SK-N-SH treated with all-trans-retinoic acid at 6 μM for 48 hours (cell line): ENCODE measurements at regions not wholly inside any gene's neighbourhood (a gene's known extent, or its start where the extent isn't known, plus 50 kb on each side); places are given as distances from the start of the nearest gene placed in this dataset.

Experiments
- ATAC-seq: fragments of 200-7000 bp; cut with Tn5 transposase; 3 replicates; pipeline ENCODE4 v1.9.1; 2020; ENCODE audit warnings: mild to moderate bottlenecking, moderate library complexity
- BACH2 ChIP-seq: fragments of 250-450 bp; sonication (Bioruptor Pico); IDR thresholded peaks from 2 replicates; pipeline ENCODE4 v1.9.0; 2021; ENCODE audit warnings: mild to moderate bottlenecking, borderline replicate concordance
- CSDC2 ChIP-seq: fragments of 250-450 bp; sonication (Bioruptor Pico); IDR thresholded peaks from 2 replicates; pipeline ENCODE4 v1.5.0; 2020; ENCODE audit warnings: mild to moderate bottlenecking, moderate library complexity
- CSRNP3 ChIP-seq: fragments of 250-450 bp; sonication (Bioruptor Pico); IDR thresholded peaks from 2 replicates; pipeline ENCODE4 v1.5.1; 2021; ENCODE audit warnings: mild to moderate bottlenecking, moderate library complexity
- GLIS3 ChIP-seq: fragments of 250-450 bp; sonication (Bioruptor Pico); IDR thresholded peaks from 2 replicates; pipeline ENCODE4 v1.5.0; 2020; ENCODE audit warnings: mild to moderate bottlenecking, moderate library complexity
- ISL1 ChIP-seq: fragments of 250-450 bp; sonication (Bioruptor Pico); IDR thresholded peaks from 2 replicates; pipeline ENCODE4 v2.1.2; 2022; ENCODE audit warnings: mild to moderate bottlenecking, moderate library complexity
- OSR1 ChIP-seq: fragments of 250-450 bp; sonication (Bioruptor Pico); IDR thresholded peaks from 2 replicates; pipeline ENCODE4 v1.8.0; 2022; ENCODE audit warnings: moderate library complexity, mild to moderate bottlenecking, inconsistent platforms
- PPARA ChIP-seq: fragments of 250-450 bp; sonication (Bioruptor Pico); IDR thresholded peaks from 2 replicates; pipeline ENCODE4 v1.5.0; 2020; ENCODE audit warnings: mild to moderate bottlenecking, borderline replicate concordance
- RARB ChIP-seq: fragments of 250-450 bp; sonication (Bioruptor Pico); IDR thresholded peaks from 2 replicates; pipeline ENCODE4 v1.8.0; 2021; ENCODE audit warnings: mild to moderate bottlenecking, moderate library complexity
- TCF4 ChIP-seq: fragments of 250-450 bp; sonication (Bioruptor Pico); IDR thresholded peaks from 2 replicates; pipeline ENCODE4 v1.8.0; 2021; ENCODE audit warnings: mild to moderate bottlenecking, moderate library complexity, borderline replicate concordance
- TOX ChIP-seq: fragments of 250-450 bp; sonication (Bioruptor Pico); IDR thresholded peaks from 2 replicates; pipeline ENCODE4 v1.8.0; 2021; ENCODE audit warnings: mild to moderate bottlenecking, moderate library complexity, borderline replicate concordance
- ZC3H10 ChIP-seq: fragments of 250-450 bp; sonication (Bioruptor Pico); IDR thresholded peaks from 2 replicates; pipeline ENCODE4 v1.5.1; 2021; ENCODE audit warnings: mild to moderate bottlenecking, moderate library complexity
- ZFP3 ChIP-seq: fragments of 250-450 bp; sonication (Bioruptor Pico); IDR thresholded peaks from 2 replicates; pipeline ENCODE4 v1.5.0; 2020; ENCODE audit warnings: mild to moderate bottlenecking, moderate library complexity
- ZFP30 ChIP-seq: fragments of 450-650 bp; formaldehyde crosslinking; IDR thresholded peaks from 2 replicates; pipeline ENCODE4 v1.5.0; 2022; ENCODE audit warnings: mild to moderate bottlenecking, moderate library complexity
- ZNF70 ChIP-seq: fragments of 450-650 bp; formaldehyde crosslinking; IDR thresholded peaks from 2 replicates; pipeline ENCODE4 v1.5.0; 2020; ENCODE audit warnings: mild to moderate bottlenecking, moderate library complexity
- ZNF8 ChIP-seq: fragments of 450-650 bp; formaldehyde crosslinking; IDR thresholded peaks from 2 replicates; pipeline ENCODE4 v1.5.0; 2020; ENCODE audit warnings: mild to moderate bottlenecking, moderate library complexity
- TF ChIP-seq, protein P1 (sequence below): fragments of 250-450 bp; sonication (Bioruptor Pico); IDR thresholded peaks from 2 replicates; pipeline ENCODE4 v1.5.1; 2020; ENCODE audit warnings: low read depth, mild to moderate bottlenecking, moderate library complexity
- TF ChIP-seq, protein P2 (sequence below): fragments of 250-450 bp; sonication (Bioruptor Pico); IDR thresholded peaks from 2 replicates; pipeline ENCODE4 v1.5.0; 2020; ENCODE audit warnings: mild to moderate bottlenecking, moderate library complexity
- TF ChIP-seq, protein P3 (sequence below): fragments of 250-450 bp; sonication (Bioruptor Pico); IDR thresholded peaks from 2 replicates; pipeline ENCODE4 v1.8.0; 2021; ENCODE audit warnings: low read depth, mild to moderate bottlenecking, moderate library complexity, borderline replicate concordance
- TF ChIP-seq, protein P4 (sequence below): fragments of 250-450 bp; sonication (Bioruptor Pico); IDR thresholded peaks from 2 replicates; pipeline ENCODE4 v1.8.0; 2020; ENCODE audit warnings: mild to moderate bottlenecking, moderate library complexity, borderline replicate concordance

DNA sequence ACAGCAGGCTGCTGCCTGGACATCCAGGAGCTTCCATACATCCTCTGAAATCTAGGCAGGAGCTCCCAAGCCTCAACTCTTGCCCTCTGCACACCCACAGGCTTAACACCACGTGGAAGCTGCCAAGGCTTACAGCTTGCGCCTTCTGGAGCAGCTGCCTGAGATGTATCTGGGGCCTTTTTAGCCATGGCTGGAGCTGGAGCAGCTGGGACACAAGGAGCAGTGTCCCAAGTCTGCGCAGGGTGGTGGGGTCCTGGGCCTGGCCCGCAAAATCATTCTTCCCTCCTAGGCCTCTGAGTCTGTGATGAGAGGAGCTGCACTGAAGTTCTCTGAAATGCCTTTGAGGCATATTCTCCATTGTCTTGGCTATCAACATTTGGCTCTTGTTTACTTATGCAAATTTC, 255.0 kb downstream of the DLL1 start:
- no peak for ATAC-seq
- TF ChIP-seq ZFP30 = no peak
- no peak for TF ChIP-seq ZFP3 (CRISPR knock-in tag)
- no peak for TF ChIP-seq ISL1
- TF ChIP-seq OSR1 (CRISPR knock-in tag) = no peak
- TF ChIP-seq, all 23 proteins: peak for 0

GRCh38 chr6:170035044-170035443, 255.8 kb downstream of the DLL1 start:
- TF ChIP-seq CSDC2 (CRISPR knock-in tag) = no peak
- TF ChIP-seq GLIS3 = no peak
- TF ChIP-seq OSR1 (CRISPR knock-in tag) = no peak
- TF ChIP-seq ZC3H10 (CRISPR knock-in tag) = no peak
- TF ChIP-seq, protein P1, sequence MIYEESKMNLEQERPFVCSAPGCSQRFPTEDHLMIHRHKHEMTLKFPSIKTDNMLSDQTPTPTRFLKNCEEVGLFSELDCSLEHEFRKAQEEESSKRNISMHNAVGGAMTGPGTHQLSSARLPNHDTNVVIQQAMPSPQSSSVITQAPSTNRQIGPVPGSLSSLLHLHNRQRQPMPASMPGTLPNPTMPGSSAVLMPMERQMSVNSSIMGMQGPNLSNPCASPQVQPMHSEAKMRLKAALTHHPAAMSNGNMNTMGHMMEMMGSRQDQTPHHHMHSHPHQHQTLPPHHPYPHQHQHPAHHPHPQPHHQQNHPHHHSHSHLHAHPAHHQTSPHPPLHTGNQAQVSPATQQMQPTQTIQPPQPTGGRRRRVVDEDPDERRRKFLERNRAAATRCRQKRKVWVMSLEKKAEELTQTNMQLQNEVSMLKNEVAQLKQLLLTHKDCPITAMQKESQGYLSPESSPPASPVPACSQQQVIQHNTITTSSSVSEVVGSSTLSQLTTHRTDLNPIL (CRISPR knock-in tag) = no peak
- TF ChIP-seq ZFP30 = no peak
- TF ChIP-seq ZNF70 (CRISPR knock-in tag) = no peak
- no peak for TF ChIP-seq TOX (CRISPR knock-in tag)
- TF ChIP-seq ISL1 = no peak
- no peak for TF ChIP-seq ZNF8 (CRISPR knock-in tag)
- TF ChIP-seq PPARA (CRISPR knock-in tag) = no peak
- TF ChIP-seq, protein P2, sequence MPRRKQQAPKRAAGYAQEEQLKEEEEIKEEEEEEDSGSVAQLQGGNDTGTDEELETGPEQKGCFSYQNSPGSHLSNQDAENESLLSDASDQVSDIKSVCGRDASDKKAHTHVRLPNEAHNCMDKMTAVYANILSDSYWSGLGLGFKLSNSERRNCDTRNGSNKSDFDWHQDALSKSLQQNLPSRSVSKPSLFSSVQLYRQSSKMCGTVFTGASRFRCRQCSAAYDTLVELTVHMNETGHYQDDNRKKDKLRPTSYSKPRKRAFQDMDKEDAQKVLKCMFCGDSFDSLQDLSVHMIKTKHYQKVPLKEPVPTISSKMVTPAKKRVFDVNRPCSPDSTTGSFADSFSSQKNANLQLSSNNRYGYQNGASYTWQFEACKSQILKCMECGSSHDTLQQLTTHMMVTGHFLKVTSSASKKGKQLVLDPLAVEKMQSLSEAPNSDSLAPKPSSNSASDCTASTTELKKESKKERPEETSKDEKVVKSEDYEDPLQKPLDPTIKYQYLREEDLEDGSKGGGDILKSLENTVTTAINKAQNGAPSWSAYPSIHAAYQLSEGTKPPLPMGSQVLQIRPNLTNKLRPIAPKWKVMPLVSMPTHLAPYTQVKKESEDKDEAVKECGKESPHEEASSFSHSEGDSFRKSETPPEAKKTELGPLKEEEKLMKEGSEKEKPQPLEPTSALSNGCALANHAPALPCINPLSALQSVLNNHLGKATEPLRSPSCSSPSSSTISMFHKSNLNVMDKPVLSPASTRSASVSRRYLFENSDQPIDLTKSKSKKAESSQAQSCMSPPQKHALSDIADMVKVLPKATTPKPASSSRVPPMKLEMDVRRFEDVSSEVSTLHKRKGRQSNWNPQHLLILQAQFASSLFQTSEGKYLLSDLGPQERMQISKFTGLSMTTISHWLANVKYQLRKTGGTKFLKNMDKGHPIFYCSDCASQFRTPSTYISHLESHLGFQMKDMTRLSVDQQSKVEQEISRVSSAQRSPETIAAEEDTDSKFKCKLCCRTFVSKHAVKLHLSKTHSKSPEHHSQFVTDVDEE (CRISPR knock-in tag) = no peak
- TF ChIP-seq RARB (CRISPR knock-in tag) = no peak
- no peak for TF ChIP-seq ZFP3 (CRISPR knock-in tag)
- TF ChIP-seq, protein P3, sequence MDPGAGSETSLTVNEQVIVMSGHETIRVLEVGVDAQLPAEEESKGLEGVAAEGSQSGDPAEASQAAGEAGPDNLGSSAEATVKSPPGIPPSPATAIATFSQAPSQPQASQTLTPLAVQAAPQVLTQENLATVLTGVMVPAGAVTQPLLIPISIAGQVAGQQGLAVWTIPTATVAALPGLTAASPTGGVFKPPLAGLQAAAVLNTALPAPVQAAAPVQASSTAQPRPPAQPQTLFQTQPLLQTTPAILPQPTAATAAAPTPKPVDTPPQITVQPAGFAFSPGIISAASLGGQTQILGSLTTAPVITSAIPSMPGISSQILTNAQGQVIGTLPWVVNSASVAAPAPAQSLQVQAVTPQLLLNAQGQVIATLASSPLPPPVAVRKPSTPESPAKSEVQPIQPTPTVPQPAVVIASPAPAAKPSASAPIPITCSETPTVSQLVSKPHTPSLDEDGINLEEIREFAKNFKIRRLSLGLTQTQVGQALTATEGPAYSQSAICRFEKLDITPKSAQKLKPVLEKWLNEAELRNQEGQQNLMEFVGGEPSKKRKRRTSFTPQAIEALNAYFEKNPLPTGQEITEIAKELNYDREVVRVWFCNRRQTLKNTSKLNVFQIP (CRISPR knock-in tag) = no peak
- TF ChIP-seq, protein P4, sequence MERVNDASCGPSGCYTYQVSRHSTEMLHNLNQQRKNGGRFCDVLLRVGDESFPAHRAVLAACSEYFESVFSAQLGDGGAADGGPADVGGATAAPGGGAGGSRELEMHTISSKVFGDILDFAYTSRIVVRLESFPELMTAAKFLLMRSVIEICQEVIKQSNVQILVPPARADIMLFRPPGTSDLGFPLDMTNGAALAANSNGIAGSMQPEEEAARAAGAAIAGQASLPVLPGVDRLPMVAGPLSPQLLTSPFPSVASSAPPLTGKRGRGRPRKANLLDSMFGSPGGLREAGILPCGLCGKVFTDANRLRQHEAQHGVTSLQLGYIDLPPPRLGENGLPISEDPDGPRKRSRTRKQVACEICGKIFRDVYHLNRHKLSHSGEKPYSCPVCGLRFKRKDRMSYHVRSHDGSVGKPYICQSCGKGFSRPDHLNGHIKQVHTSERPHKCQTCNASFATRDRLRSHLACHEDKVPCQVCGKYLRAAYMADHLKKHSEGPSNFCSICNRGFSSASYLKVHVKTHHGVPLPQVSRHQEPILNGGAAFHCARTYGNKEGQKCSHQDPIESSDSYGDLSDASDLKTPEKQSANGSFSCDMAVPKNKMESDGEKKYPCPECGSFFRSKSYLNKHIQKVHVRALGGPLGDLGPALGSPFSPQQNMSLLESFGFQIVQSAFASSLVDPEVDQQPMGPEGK (CRISPR knock-in tag) = no peak
- no peak for TF ChIP-seq CSRNP3
- TF ChIP-seq BACH2 (CRISPR knock-in tag) = no peak
- ATAC-seq = no peak

- ATAC-seq = no peak
- TF ChIP-seq TCF4 (CRISPR knock-in tag) = no peak
- no peak for TF ChIP-seq ISL1
- no peak for TF ChIP-seq TOX (CRISPR knock-in tag)
- no peak for TF ChIP-seq CSRNP3
- TF ChIP-seq, protein P4 (CRISPR knock-in tag) = no peak
- TF ChIP-seq, protein P3 (CRISPR knock-in tag) = no peak
- TF ChIP-seq, protein P2 (CRISPR knock-in tag) = no peak
- TF ChIP-seq CSDC2 (CRISPR knock-in tag) = no peak
Measured at GRCh38 chr6:170034294-170034693, 256.6 kb downstream of the DLL1 start.
